Astrocyte of the cerebellum (primary cell): ENCODE measurements at regions not wholly inside any gene's neighbourhood (a gene's known extent, or its start where the extent isn't known, plus 50 kb on each side); places are given as distances from the start of the nearest gene placed in this dataset.
"Not testable (repeated sequence)": the region's sequence is repeated elsewhere in the genome, so short reads cannot be mapped to it uniquely, and the experiment has no call there.

Experiments used
- DNase-seq: peaks from one replicate; pipeline ENCODE4 v3.0.0-alpha.2; 2011; ENCODE audit warnings: low read depth
- H3K4me3 ChIP-seq: 2 replicates; pipeline ENCODE4 v1.5.1; 2011; ENCODE audit warnings: mild to moderate bottlenecking, low read depth, low read length, moderate library complexity
- in situ Hi-C: cut with HindIII; loops from 2 replicates; pipeline ENCODE4 v1.10.0; 2017; ENCODE audit warnings: low sequenced_read_pairs
- TF ChIP-seq, protein P1 (sequence below): IDR thresholded peaks from 2 replicates; pipeline ENCODE4 v1.5.1; 2012; ENCODE audit warnings: low read length, low read depth, moderate library complexity, mild to moderate bottlenecking; ENCODE audit errors: missing control alignments

DNA sequence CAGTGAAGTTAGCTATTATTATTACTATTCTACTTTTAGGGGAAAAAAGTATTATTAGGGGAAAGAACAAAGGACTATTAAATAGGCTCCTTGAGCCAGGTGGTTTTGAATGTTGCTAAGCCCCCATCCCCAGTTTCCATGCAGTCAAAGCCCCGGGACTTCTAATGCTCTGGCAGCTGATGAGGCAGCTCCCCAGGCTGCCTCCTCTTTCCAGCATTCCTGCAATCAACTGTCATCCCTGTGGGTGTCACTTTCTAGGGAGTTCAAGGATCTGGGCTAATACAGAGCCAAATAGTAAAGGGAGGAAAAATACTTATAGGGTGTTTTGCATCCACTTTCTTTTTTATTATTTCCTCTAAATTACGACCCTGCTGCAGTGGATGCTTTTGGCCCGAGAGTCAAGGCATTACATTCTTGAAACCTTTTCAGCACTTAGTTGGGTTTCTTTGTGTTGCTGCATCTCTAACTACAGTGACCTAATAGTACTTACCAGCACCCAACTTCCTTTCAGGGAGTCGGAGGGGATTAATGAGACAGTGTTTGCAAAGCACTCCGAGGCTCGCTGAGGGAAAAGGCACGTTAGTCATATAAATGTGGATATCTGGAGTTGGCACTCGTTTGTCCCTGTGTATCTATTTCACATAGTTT, 303.9 kb upstream of the MAP3K7 start:
- TF ChIP-seq, protein P1, sequence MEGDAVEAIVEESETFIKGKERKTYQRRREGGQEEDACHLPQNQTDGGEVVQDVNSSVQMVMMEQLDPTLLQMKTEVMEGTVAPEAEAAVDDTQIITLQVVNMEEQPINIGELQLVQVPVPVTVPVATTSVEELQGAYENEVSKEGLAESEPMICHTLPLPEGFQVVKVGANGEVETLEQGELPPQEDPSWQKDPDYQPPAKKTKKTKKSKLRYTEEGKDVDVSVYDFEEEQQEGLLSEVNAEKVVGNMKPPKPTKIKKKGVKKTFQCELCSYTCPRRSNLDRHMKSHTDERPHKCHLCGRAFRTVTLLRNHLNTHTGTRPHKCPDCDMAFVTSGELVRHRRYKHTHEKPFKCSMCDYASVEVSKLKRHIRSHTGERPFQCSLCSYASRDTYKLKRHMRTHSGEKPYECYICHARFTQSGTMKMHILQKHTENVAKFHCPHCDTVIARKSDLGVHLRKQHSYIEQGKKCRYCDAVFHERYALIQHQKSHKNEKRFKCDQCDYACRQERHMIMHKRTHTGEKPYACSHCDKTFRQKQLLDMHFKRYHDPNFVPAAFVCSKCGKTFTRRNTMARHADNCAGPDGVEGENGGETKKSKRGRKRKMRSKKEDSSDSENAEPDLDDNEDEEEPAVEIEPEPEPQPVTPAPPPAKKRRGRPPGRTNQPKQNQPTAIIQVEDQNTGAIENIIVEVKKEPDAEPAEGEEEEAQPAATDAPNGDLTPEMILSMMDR: no peak
- in situ Hi-C loops: no loop called here
- no peak for DNase-seq

DNA sequence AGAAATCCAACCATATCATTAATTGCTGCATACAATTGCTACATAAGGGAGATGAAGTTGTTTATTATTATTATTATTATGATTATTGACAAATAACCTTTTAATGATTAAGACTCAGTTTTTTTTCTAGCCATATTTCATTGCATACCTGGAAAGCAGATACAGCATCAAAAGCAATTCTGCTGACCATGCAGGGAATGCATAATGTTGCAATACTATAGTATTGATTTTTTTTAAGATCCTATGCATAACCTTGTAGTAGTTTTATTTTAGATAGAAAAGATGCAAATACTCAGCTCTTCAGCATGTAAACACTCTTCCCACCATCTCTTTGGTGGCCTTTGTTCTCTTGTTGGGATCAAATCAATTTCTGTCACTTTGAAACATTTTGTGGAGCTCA, 300.9 kb upstream of the MAP3K7 start:
- no peak for DNase-seq
- in situ Hi-C loops: no loop called here
- H3K4me3 ChIP-seq: no peak overlapping the region
- TF ChIP-seq, protein P1: no peak

More for the DNA sequence above, 303.9 kb upstream of the MAP3K7 start:
- H3K4me3 ChIP-seq: no peak overlapping the region

DNA sequence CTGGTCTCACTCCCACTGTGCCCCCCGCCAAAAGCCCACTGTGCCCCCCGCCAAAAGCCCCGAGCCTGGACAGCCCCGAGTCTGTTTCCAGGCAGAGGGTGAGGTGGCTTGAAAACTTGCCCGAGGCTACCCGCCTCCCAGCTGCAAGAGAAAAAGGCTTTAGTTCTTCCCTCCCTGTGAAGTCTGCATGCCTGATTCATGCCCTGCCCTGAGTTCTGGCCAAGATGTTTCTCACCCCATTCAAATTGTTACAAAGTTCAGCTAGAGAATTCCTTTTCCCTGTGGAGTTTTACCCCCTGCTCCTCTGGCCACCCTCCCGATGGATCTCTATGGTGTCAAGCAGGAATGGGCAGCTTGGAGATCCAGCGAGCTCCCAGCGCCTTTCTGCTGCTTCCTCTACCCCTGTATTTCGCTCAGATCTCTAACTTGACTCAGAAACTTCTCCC, 298.8 kb upstream of the MAP3K7 start:
- peak; percentile 26 for DNase-seq
- TF ChIP-seq, protein P1: no peak
- in situ Hi-C loops: no loop called here
- no peak overlapping the region for H3K4me3 ChIP-seq

DNA sequence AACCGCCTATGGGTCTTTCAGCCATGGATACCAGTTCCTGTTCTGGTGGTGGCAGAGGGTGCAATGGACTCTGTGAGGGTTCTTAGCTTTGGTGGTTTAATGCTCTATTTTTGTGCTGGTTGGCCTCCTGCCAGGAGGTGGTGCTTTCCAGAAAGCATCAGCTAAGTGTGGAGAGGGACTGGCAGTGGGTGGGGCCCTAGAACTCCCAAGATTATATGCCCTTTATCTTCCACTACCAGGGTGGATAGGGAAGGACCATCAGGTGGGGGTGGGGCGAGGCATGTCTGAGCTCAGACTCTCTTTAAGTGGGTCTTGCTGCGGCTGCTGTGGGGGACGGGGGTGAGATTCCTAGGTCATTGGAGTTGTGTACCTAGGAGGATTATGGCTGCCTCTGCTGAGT, 298.3 kb upstream of the MAP3K7 start:
- in situ Hi-C loops, DNase-seq, H3K4me3 ChIP-seq: not testable (repeated sequence)

DNA sequence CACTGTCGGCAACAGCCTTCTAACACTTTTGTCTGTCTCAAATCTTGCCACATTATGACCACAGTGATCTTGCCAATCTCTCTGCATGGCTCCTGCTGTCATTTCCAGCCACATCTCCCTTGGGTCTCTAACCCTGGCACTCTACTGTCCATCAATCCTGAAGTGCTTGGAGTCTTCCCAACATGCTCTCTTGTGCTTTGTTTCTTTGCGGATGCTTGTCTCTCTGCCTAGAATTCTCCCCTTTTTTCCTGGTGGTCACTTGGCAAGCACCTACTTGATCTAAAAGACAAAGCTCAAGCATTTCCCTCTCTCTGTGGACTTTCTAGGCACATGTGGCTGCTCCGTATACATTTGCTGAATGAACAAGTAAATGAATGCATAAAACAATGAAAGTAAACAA, 290.7 kb upstream of the MAP3K7 start:
- DNase-seq: no peak
- TF ChIP-seq, protein P1: no peak
- no peak overlapping the region for H3K4me3 ChIP-seq
- in situ Hi-C loops: no loop called here

DNA sequence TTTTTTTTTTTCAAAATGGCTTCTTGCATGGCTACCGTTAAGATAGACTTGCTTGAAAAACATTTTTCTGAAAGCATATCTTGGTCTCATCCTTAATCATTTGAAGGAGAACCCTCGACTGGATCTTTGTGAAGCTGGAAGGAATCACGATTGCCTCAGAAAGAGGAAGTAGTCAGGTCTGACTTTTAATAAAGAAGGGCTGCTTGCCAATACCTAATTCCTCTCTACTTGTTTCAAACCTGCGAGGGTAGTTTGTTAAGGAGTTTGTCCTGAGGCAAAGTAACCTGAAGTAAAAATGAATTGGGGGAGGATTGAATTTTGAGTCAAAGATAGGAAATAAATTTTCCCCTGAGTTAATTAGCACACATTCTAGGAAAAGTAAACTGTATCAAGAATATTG, 288.1 kb upstream of the MAP3K7 start:
- no peak for DNase-seq
- H3K4me3 ChIP-seq: no peak overlapping the region
- in situ Hi-C loops: no loop called here
- TF ChIP-seq, protein P1: no peak

DNA sequence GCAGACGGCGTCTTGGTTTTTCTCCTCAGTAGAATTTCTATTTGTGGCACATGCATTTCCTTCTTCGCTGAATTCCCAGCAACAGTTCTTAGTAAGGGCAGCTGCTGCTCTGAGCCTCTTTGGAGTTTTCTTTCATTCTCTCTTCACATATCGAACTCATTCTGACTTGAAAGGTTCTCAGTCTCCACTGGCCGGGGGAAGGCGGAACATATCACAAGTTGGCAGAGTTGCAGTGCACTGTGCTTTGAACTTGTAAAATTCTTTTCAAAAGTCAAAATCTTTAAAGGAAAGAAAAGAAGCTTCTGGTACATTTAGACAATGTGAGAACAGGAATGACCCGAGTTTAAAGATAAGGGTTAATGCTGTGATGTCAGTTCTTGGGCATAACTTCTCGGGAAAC, 286.1 kb upstream of the MAP3K7 start:
- no peak overlapping the region for H3K4me3 ChIP-seq
- no peak for DNase-seq
- in situ Hi-C loops: no loop called here
- TF ChIP-seq, protein P1: no peak
